GM19452 (cell line): ENCODE measurements at regions not wholly inside any gene's neighbourhood (a gene's known extent, or its start where the extent isn't known, plus 50 kb on each side); places are given as distances from the start of the nearest gene placed in this dataset.

Source experiments
- ATAC-seq: cut with Tn5 transposase; IDR thresholded peaks from one replicate; pipeline ENCODE4 v1.9.1; 2021; ENCODE audit not compliant: unreplicated experiment

DNA sequence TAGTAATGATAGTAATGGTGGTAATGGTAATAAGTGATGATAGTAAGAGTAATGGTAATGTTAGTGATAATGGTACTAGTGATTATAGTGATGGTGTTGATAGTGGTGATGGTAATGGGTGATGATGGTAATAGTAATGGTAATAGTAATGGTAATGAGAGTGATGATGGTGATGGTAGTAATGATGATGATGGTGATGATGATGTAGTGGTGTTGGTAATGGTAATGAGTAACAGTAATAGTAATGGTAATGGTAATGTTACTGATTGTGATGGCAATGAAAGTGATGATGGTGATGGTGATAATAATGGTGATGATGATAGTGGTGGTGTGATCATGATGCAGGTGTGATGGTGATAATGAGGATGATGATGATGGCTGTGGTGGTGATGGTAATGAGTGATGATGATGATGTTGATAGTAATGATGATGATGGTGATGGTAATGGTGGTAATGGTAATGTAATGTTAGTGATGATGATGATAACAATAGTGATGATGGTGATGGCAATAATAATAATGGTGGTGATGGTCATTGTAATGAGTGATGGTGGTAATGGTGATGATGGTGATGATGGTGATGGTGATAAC lies 235.0 kb downstream of the MATN1 start:
- ATAC-seq: no peak

- ATAC-seq: no peak
Observed at GRCh38 chr1:30487042-30487441, 236.3 kb downstream of the MATN1 start.

GRCh38 chr1:30485072-30485471 lies 238.3 kb downstream of the MATN1 start:
- no peak for ATAC-seq

DNA sequence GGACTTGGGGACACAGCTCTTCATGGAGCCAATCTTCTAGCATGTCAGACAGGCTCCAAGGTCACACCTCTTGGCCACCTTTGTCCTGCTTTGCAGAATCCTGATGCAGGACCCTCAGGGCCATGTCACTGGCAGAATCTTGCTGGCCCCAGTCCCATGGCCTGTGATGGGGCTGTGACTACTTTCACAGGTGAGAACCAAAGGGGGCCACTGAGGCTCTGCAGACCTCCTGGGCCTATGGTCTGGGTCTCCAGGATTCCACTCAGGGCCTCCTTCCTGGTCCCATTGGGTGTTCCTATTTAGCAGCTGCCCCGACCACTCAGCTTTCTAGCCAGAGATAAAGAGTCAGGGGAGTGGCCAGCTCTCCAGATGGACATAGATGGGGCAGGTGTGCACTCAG lies 238.7 kb downstream of the MATN1 start:
- ATAC-seq: no peak

DNA sequence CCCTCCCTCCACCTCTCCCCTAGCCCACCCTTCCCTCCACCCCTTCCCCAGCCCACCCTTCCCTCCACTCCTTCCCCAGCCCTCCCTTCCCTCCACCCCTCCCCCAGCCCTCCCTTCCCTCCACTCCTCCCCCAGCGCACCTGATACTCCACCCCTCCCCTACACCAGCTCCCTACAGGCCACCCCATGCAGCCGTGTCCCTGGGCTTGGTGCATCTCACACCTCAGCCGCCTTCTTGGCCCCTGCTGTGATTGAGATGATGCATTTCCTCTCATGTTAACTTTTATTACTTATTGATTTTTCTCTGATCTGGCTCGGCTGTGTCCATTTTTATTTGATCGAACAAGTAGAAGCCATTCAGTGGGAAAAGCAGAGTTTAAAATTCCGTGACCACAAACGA lies 243.8 kb downstream of the MATN1 start:
- no peak for ATAC-seq

DNA sequence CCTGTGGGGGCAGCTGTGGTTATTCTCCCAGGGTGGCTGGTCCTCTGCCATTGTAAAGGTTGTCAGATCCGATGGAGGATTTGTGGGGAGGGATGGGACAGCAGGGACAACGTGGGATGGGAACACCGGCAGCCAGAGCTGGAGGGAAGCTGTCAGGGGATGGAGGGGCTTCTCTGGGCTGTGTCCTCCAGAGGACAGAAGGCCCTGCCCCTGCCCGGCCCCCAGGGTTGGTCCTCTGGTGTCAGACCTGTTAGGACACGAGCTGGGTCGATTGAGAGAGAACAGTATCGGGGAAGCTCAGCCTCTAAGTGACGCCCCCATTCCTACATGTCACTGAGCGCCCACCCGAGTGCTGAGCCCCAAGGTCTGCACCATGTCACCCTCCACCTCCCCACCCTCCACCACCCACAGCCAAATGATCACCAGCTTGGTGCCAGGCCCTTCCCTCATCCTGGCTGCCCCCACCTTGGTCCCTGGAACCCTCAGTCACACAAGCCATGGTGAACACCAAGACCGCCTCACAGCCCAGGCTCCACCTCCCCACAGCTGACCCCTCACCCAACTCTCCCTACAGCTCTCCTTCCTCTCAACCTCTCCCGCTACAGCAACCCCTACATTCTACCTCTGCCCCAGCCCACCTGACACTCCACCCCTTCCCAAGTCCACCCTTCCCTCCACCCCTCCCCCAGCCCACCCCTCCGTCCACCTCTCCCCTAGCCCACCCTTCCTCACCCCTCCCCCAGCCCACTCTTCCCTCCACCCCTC lies 244.4 kb downstream of the MATN1 start:
- no peak for ATAC-seq

DNA sequence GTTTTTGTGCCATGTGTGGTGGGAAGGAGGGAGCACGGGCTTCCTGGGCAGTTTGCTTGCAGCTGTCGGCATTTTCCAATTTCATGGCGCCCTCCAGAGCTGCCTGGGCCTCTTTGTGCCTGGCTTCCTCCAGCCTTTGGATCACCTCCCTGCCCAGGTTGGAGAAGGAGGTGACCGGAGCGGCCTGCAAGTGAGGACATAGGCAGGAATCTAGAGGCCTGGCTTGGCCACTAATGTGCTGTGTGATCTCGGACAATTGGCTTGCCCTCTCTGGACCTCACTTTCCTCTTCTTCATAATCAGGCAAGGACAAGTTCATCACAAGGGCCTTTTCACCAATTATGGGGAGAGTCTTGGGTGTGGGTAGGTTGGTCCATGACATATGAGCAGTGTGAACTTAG lies 245.1 kb downstream of the MATN1 start:
- ATAC-seq: no peak

DNA sequence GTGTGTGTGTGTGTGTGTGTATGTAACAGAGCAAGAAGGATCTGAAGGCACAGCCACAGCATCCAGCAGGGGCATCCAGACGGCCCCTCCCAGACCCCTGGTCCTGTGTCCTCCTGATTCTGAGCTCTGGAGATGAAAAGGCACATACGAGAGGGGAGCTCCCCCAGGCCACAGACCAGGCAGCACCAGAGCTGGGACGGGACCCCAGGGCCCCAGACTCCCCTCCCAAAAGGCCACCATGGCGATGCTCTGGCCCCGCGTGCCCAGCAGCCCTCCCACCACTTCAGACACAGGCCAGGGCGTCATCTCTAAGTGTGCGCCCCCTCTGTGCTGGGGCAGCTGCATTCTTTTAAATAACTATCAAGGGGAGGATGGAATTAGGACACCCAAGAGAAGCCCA lies 245.8 kb downstream of the MATN1 start:
- ATAC-seq: no peak

GRCh38 chr1:30476911-30477459 lies 246.4 kb downstream of the MATN1 start:
- ATAC-seq: no peak

GRCh38 chr1:30476476-30476875 lies 246.9 kb downstream of the MATN1 start:
- ATAC-seq: no peak

DNA sequence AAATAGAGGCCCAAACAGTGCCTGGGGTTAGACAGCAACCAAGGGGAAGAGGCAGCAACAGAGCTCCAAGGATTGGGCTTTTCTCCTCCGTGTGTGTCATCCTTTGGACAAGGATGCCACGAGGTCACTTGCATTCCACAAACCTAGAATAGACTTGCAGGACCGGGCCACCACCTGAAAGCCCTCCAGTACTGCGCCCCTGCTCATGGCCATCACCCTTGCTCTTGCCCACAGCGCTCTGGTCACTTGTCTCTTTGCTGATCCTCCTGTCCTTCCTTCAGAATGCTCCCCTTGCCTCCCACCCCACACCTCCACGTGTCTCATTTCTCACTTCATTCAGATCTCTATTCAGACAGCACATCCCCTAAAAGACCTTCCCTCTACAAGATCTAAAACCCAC lies 247.4 kb downstream of the MATN1 start:
- no peak for ATAC-seq

DNA sequence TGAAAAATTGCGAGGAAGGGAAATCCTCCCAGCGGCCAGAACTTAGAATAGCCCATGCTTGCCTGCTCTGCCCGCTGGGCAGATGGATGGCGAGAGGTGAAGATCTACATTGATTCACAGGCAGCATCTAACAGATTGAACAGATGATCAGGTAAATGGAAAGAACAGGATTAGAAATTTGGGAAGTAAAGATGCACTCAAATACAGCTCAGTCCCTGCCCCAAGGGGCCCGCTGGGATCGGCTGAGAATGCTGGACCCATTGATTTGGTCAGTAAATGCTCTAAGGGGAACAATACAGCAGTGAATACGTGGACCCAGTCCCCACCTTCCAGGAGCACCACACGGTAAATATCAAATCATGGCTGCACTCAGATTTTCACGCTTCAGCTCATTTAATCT lies 248.2 kb downstream of the MATN1 start:
- no peak for ATAC-seq

DNA sequence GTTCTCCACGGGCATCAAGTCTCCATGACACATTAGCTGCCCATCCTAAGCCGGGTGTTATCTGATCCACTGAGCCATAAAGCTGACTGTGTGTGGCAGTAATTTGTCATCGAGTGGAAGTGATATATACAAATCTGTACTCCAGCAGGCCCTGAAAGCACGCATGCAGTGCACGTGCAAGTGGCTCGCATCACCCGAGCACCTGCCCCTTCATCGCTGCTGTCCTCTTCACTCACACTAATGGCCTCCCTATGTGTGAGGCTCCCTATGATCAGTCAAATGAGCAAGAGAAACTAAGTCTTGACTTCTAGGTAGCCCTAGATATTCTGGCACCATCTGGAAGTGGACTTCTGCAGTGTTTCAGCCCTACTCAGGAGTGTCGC lies 248.6 kb downstream of the MATN1 start:
- ATAC-seq: no peak

DNA sequence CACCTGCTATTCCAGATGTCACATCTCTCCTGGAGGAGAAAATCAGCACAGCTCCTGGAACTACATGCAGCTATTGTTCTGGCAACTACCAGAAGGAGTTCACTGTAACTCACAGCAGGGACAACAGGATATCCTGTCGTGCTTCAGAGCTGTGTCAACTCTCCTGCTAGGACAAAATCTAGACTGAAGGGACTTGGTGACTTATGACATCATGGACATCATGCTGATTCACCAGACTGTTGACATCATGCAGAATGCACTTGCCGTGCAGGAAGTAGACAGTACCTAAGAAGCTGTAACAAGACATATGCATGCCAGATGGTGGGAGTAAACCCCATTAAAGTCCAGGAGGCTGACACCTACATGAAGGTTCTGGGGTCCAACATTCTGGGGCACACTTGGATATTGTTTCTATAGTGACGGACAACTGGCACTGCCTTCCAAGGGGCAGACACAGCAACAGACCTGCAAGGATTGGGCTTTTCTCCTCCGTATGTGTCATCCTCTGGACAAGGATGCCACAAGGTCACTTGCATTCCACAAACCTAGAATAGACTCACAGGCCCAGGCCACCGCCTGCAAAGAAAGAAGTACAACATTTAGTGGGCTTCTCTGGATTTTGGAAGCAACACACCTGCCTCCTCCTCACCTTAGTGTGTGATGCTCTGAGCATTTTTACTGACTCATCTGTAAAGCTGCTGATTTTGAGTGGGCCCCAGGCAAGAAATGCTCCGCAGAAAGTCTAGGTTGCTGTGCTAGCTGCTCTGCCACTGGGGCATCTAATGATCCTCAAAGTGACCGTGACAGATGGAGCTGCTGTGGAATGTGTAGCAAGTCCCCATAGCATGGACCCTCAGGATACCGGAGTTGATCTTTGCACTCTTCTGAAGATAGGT lies 249.2 kb downstream of the MATN1 start:
- no peak for ATAC-seq

GRCh38 chr1:30472526-30472925 lies 250.9 kb downstream of the MATN1 start:
- no peak for ATAC-seq

GRCh38 chr1:30472009-30472408 lies 251.4 kb downstream of the MATN1 start:
- ATAC-seq: no peak

DNA sequence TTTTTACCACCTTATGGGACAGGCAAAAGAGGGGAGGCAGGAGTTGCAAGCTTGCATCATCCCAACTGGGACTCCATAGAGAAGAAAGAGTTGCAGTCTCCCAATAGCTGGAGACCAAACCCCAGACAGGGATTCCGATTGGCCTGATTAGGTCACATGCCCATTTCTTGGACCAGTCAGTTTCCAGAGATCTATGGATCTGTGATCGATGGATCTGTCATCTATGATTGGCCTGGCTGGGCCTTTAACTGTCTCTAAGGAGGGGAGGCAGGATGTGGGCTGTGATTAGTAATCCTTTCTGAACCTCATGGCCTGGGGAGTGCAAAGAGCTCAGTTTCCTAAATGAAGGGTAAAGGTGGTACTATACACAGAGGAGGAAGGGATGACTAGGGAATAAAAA lies 252.1 kb downstream of the MATN1 start:
- no peak for ATAC-seq

DNA sequence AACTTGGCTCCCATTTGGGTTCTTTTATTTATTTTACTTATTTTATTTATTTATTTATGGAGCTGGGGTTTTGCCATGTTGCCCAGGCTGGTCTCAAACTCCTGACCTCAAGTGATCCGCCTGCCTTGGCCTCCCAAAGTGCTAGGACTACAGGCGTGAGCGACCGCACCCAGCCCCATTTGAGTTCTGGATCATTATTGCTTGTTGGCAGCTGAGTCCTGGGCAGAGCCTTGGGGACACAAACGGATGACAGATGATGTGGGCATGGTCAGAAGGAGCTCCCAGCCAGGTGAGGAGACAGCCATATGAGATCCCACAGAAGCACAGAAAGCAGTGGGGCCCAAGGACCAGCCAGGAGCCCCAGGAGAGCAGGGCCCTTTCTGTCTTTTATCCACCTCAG lies 254.0 kb downstream of the MATN1 start:
- no peak for ATAC-seq

- ATAC-seq: no peak
Observed at GRCh38 chr1:30467101-30467500, 256.3 kb downstream of the MATN1 start.

GRCh38 chr1:30466610-30467009 lies 256.8 kb downstream of the MATN1 start:
- no peak for ATAC-seq

- ATAC-seq: no peak
Observed at GRCh38 chr1:30466026-30466425, 257.4 kb downstream of the MATN1 start.

- ATAC-seq: no peak
Observed at GRCh38 chr1:30465096-30465495, 258.3 kb downstream of the MATN1 start.
